ENCODE measurements at regions not wholly inside any gene's neighbourhood (a gene's known extent, or its start where the extent isn't known, plus 50 kb on each side); places are given as distances from the start of the nearest gene placed in this dataset.

GRCh38 chr16:6114691-6115090, 1017.1 kb upstream of the EEF2KMT start:
- no peak for ATAC-seq
- Histone ChIP-seq H3K27ac (ENCODE audit: extremely low read length, insufficient read depth, low read length) (no peak overlapping the region), H3K36me3 (replicated peaks in 1 of 2; ENCODE audit: control insufficient read depth in 1 of 2, insufficient read depth in 2 of 2, low read length in 2 of 2) (no peaks in the 10 kb centered on the region), H3K27me3 (ENCODE audit: control insufficient read depth in 1 of 2, insufficient read depth in 2 of 2, low read length in 2 of 2) (no peaks in the 10 kb centered on the region), H3K4me1 (ENCODE audit: insufficient read depth, low read length) (no peaks in the 10 kb centered on the region), H4K20me1 (ENCODE audit: insufficient read depth, low read length) (no peaks in the 10 kb centered on the region), H3K9ac (ENCODE audit: insufficient read depth, low read depth, low read length) (no peak overlapping the region), H2AFZ (ENCODE audit: low read length) (no peak overlapping the region), H3K79me2 (ENCODE audit: insufficient read depth, low read length) (no peaks in the 10 kb centered on the region), H3K4me2 (ENCODE audit: low read depth, low read length) (no peak overlapping the region), H3K9me3 (ENCODE audit: low read length) (no peaks in the 10 kb centered on the region), H3K4me3 (replicated peaks in 1 of 3; ENCODE audit: insufficient read depth in 1 of 3, low read depth in 2 of 3, low read length in 3 of 3) (no peak overlapping the region)
- in situ Hi-C loops (cut with HindIII; ENCODE audit: extremely low pct_ligation_motif_present, low pct_unique_long_range_greater_than_20kb) (no loop called here), intact Hi-C loops (cut with micrococcal nuclease; ENCODE audit: unreplicated experiment) (no loop called here)
- no TSS peak for BruUV-seq (replicated peaks)
- CTCF ChIA-PET (ENCODE audit: low intra/inter-chr PET ratio, low total read pairs) = no interaction called here
- TF ChIP-seq THRA (CRISPR knock-in tag; IDR thresholded peaks at IDR 0.05; ENCODE audit: borderline replicate concordance) (no peak), ZNF576 (CRISPR knock-in tag; IDR thresholded peaks at IDR 0.05) (no peak), ZNF839 (CRISPR knock-in tag; IDR thresholded peaks at IDR 0.05; ENCODE audit: borderline replicate concordance) (no peak), YEATS2 (CRISPR knock-in tag; IDR thresholded peaks at IDR 0.05; ENCODE audit: borderline replicate concordance) (no peak), ZNF432 (CRISPR knock-in tag; IDR thresholded peaks at IDR 0.05; ENCODE audit: borderline replicate concordance) (no peak), FOXA3 (CRISPR knock-in tag; IDR thresholded peaks at IDR 0.05) (no peak), KLF6 (CRISPR knock-in tag; IDR thresholded peaks at IDR 0.05) (no peak), ATF3 (CRISPR knock-in tag; IDR thresholded peaks at IDR 0.05) (no peak), HIVEP1 (CRISPR knock-in tag; IDR thresholded peaks at IDR 0.05) (no peak), MAF1 (CRISPR knock-in tag; IDR thresholded peaks at IDR 0.05; ENCODE audit: borderline replicate concordance) (no peak), CREB3 (CRISPR knock-in tag; IDR thresholded peaks at IDR 0.05) (no peak)
- DNase-seq (ENCODE audit: low spot score) = no peak
- POLR2A ChIA-PET = no interaction called here
- 0% methylated on average over 1 of the region's 2 CpGs for WGBS (ENCODE audit: low lambda C conversion rate)
- FAIRE-seq = no peak

All from HepG2 (cell line).